A549 (cell line): ENCODE measurements at regions not wholly inside any gene's neighbourhood (a gene's known extent, or its start where the extent isn't known, plus 50 kb on each side); places are given as distances from the start of the nearest gene placed in this dataset.
A peak's percentile ranks its signal among the peaks of the same experiment; 100 is the strongest.

Experiments used
- ATAC-seq, 2 experiments: fragments of 200-7000 bp in 1 of 2; fragments of >200 bp in 1 of 2; cut with Nextera tagmentation in 1 of 2; cut with Tn5 transposase in 1 of 2; 3 replicates each; pipeline versions ENCODE4 v1.8.0 to v1.9.1; 2018 to 2020; ENCODE audit warnings: mild to moderate bottlenecking in 1 of 2, moderate library complexity in 1 of 2
- CTCF ChIA-PET: fragments of 300-600 bp; sonication (Branson Sonifier 250); formaldehyde crosslinking; extraction: SDS; loops from one replicate; lab custom pipeline; 2021; ENCODE audit warnings: antibody characterized with exemption, inconsistent platforms; lab: Yijun Ruan, JAX
- POLR2A ChIA-PET: fragments of 350-600 bp; formaldehyde crosslinking; extraction: SDS; loops from one replicate; lab custom pipeline; 2021; ENCODE audit warnings: antibody characterized with exemption, inconsistent platforms; lab: Yijun Ruan, JAX
- DNase-seq, 2 experiments: peaks; one replicate each; pipeline versions ENCODE4 v3.0.0 to v3.0.0-alpha.2; 2011 to 2016; ENCODE audit warnings: low read depth in 1 of 2, low spot score in 1 of 2
- FAIRE-seq: peaks from 2 replicates; lab custom pipeline; 2011; peaks lifted over from hg19 to GRCh38; lab: Jason Lieb, UNC
- H3K27ac ChIP-seq, 2 experiments: fragments of >200 bp; sonication (Bioruptor Twin); formaldehyde crosslinking; 3 replicates each; pipeline ENCODE4 v1.5.1; 2016 to 2017
- H3K4me1 ChIP-seq: fragments of >200 bp; sonication (Bioruptor Twin); formaldehyde crosslinking; 3 replicates; pipeline ENCODE4 v1.6.1; 2016
- H3K4me2 ChIP-seq: fragments of >200 bp; sonication (Bioruptor Twin); formaldehyde crosslinking; 3 replicates; pipeline ENCODE4 v1.6.1; 2016
- H3K4me3 ChIP-seq: fragments of >200 bp; sonication (Bioruptor Twin); formaldehyde crosslinking; 3 replicates; pipeline ENCODE4 v1.5.1; 2016
- H3K9me3 ChIP-seq: fragments of >200 bp; sonication (Bioruptor Twin); formaldehyde crosslinking; 3 replicates; pipeline ENCODE4 v1.6.1; 2016
- CBX2 ChIP-seq: fragments of 200-600 bp; sonication (generic); IDR thresholded peaks from 2 replicates; pipeline ENCODE4 v1.6.1; 2016; ENCODE audit warnings: low read depth, mild to moderate bottlenecking, borderline replicate concordance
- CEBPB ChIP-seq, 2 experiments: fragments of >200 bp in 1 of 2; sonication (Bioruptor Twin) in 1 of 2; formaldehyde crosslinking in 1 of 2; IDR thresholded peaks; 2 replicates each; pipeline ENCODE4 v1.6.1; 2012 to 2016
- CTCF ChIP-seq: fragments of >200 bp; sonication (Bioruptor Twin); formaldehyde crosslinking; IDR thresholded peaks from 3 replicates; pipeline ENCODE4 v1.5.1; 2016
- GATA3 ChIP-seq: IDR thresholded peaks from 2 replicates; pipeline ENCODE4 v1.6.1; 2012; ENCODE audit warnings: borderline replicate concordance
- HES2 ChIP-seq: fragments of >200 bp; sonication (Bioruptor Twin); formaldehyde crosslinking; IDR thresholded peaks from 2 replicates; pipeline ENCODE4 v1.6.1; 2016
- HOXB5 ChIP-seq: fragments of 250-450 bp; sonication (Bioruptor Pico); IDR thresholded peaks from 2 replicates; pipeline ENCODE4 v1.5.0; 2020; ENCODE audit warnings: mild to moderate bottlenecking, moderate library complexity
- KDM1A ChIP-seq: fragments of 200-600 bp; sonication (generic); IDR thresholded peaks from 2 replicates; pipeline ENCODE4 v1.6.1; 2016; ENCODE audit warnings: low read depth, mild to moderate bottlenecking
- NR3C1 ChIP-seq: fragments of >200 bp; sonication (Bioruptor Twin); formaldehyde crosslinking; IDR thresholded peaks from 3 replicates; pipeline ENCODE4 v1.6.1; 2017
- PBX3 ChIP-seq: IDR thresholded peaks from 2 replicates; pipeline ENCODE4 v1.6.1; 2012
- RCOR1 ChIP-seq: fragments of 150-350 bp; IDR thresholded peaks from 2 replicates; pipeline ENCODE4 v1.6.1; 2014; ENCODE audit warnings: antibody characterized with exemption, low read length, low read depth
- RNF2 ChIP-seq: fragments of 200-600 bp; sonication (generic); IDR thresholded peaks from 2 replicates; pipeline ENCODE4 v1.6.1; 2016; ENCODE audit warnings: low read depth, mild to moderate bottlenecking, antibody characterized with exemption, moderate library complexity, borderline replicate concordance
- TP53 ChIP-seq: fragments of 250-450 bp; sonication (Bioruptor Pico); IDR thresholded peaks from 2 replicates; pipeline ENCODE4 v1.5.0; 2021; ENCODE audit warnings: mild to moderate bottlenecking, moderate library complexity
- WGBS: methylation state at CpG from one replicate; pipeline ENCODE4 v1.1.6; 2017; ENCODE audit errors: missing lambda C conversion rate; 5-methylcytosine and 5-hydroxymethylcytosine counted together
- TF ChIP-seq, protein P1 (sequence below): fragments of 250-450 bp; sonication (Bioruptor Pico); IDR thresholded peaks from 2 replicates; pipeline ENCODE4 v1.5.0; 2021; ENCODE audit warnings: mild to moderate bottlenecking, moderate library complexity, borderline replicate concordance
- TF ChIP-seq, protein P2 (sequence below): IDR thresholded peaks from 2 replicates; pipeline ENCODE4 v1.6.1; 2012

- TF ChIP-seq, protein P1, sequence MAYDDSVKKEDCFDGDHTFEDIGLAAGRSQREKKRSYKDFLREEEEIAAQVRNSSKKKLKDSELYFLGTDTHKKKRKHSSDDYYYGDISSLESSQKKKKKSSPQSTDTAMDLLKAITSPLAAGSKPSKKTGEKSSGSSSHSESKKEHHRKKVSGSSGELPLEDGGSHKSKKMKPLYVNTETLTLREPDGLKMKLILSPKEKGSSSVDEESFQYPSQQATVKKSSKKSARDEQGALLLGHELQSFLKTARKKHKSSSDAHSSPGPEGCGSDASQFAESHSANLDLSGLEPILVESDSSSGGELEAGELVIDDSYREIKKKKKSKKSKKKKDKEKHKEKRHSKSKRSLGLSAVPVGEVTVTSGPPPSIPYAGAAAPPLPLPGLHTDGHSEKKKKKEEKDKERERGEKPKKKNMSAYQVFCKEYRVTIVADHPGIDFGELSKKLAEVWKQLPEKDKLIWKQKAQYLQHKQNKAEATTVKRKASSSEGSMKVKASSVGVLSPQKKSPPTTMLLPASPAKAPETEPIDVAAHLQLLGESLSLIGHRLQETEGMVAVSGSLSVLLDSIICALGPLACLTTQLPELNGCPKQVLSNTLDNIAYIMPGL (CRISPR knock-in tag) = no peak
- TF ChIP-seq CBX2 (no peak), PBX3 (no peak)
- no peak overlapping the region for H3K4me3 ChIP-seq
- FAIRE-seq = no peak
- H3K4me1 ChIP-seq = no peaks in the 10 kb centered on the region
- no peak overlapping the region for H3K27ac ChIP-seq
- DNase-seq = no peak
- H3K4me2 ChIP-seq = no peak overlapping the region
- 13% methylated on average over 3 of the region's 3 CpGs for WGBS
- ChIA-PET CTCF (interaction anchor here (0.6 kb wide), 1 partner anchor 314 kb away, joined by 3 read pairs; no protein-coding TSS in a partner anchor), POLR2A (no interaction called here)
- H3K9me3 ChIP-seq = peaks cover 5% of the 10 kb centered on the region; the same call in 1 of the 3 replicates
- ATAC-seq = no peak
These were observed 65.6 kb upstream of the ASCC3 start for GRCh38 chr6:100946711-100947110.

DNA sequence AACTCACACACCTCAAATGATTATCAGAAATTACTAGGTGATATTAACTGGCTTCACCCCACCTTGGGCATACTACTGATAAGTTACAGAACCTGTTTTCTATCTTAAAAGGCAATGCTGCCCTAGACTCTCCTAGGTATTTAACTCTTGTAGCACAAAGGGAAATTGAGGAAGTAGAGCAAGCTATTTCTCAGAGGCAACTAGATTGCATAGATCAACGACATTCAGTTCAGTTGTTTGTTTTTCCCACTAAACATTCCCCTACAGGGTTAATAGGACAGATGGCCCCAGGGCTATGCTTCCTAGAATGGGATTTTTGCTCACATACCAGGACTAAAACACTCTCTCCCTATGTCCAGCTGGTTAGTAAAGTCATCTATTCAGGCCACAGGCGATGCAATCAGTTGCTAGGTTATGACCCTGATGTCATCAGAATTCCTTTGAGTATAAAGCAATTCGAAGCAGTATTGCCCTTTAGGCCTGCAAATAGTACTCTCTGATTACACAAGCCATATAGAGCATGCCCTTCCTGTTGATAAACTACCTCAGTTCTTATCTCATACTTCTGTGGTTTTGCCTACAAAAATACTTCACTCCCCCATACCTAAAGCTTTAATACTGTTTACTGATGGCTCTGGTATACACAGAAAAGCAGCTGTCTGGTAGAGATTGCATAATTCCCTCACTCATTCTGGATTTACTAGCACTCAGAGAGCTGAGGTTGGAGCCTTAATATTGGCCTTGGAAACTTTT is 67.4 kb upstream of the ASCC3 start:
- H3K9me3 ChIP-seq = peaks cover 5% of the 10 kb centered on the region; the same call in 1 of the 3 replicates
- no peaks in the 10 kb centered on the region for H3K4me1 ChIP-seq
- no peak for FAIRE-seq
- peak in 1 of 2 experiments; percentile 19; a peak in 1 of 4 replicates for TF ChIP-seq CEBPB (IDR thresholded peaks at IDR 0.05)
- TF ChIP-seq GATA3 = peak; percentile 39; the same call in 1 of the 2 replicates
- TF ChIP-seq RCOR1 = no peak
- H3K4me3 ChIP-seq = no peak overlapping the region
- peak in 1 of 2 experiments; percentile 39 for DNase-seq
- WGBS = 2% methylated on average over 3 of the region's 3 CpGs
- ChIA-PET POLR2A (no interaction called here), CTCF (interaction anchor here (1.0 kb wide), 1 partner anchor 10 kb away, joined by 3 read pairs; no protein-coding TSS in a partner anchor)
- H3K27ac ChIP-seq = no peak overlapping the region
- ATAC-seq = peak; percentile 27 to 39; a peak in 4 of 6 replicates
- H3K4me2 ChIP-seq = no peak overlapping the region

- FAIRE-seq = no peak
- DNase-seq = no peak
These were observed 70.9 kb upstream of the ASCC3 start for GRCh38 chr6:100952006-100952405.

More at GRCh38 chr6:100952006-100952405, 70.9 kb upstream of the ASCC3 start:
- ATAC-seq = no peak
- Histone ChIP-seq H3K9me3 (peaks cover 5% of the 10 kb centered on the region; the same call in 1 of the 3 replicates), H3K4me3 (no peak overlapping the region), H3K4me2 (no peak overlapping the region), H3K27ac (no peak overlapping the region), H3K4me1 (no peaks in the 10 kb centered on the region)
- WGBS = 69% methylated on average over 9 of the region's 9 CpGs
- ChIA-PET CTCF (no interaction called here), POLR2A (no interaction called here)
- TF ChIP-seq CTCF (no peak), HES2 (no peak), CEBPB (IDR thresholded peaks at IDR 0.05) (no peak), TP53 (no peak), HOXB5 (CRISPR knock-in tag) (no peak), NR3C1 (no peak), RNF2 (no peak), KDM1A (no peak)
- TF ChIP-seq, protein P2, sequence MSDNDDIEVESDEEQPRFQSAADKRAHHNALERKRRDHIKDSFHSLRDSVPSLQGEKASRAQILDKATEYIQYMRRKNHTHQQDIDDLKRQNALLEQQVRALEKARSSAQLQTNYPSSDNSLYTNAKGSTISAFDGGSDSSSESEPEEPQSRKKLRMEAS = no peak
